GM19463 (cell line): ENCODE measurements at regions not wholly inside any gene's neighbourhood (a gene's known extent, or its start where the extent isn't known, plus 50 kb on each side); places are given as distances from the start of the nearest gene placed in this dataset.
"Not testable (repeated sequence)": the region's sequence is repeated elsewhere in the genome, so short reads cannot be mapped to it uniquely, and the experiment has no call there.

Experiments
- ATAC-seq: cut with Tn5 transposase; IDR thresholded peaks from one replicate; pipeline ENCODE4 v1.9.1; 2021; ENCODE audit warnings: mild to moderate bottlenecking, moderate library complexity; ENCODE audit not compliant: unreplicated experiment

- ATAC-seq = no peak
Measured at GRCh38 chr5:14054965-14055963, 87.9 kb upstream of the TRIO start.

DNA sequence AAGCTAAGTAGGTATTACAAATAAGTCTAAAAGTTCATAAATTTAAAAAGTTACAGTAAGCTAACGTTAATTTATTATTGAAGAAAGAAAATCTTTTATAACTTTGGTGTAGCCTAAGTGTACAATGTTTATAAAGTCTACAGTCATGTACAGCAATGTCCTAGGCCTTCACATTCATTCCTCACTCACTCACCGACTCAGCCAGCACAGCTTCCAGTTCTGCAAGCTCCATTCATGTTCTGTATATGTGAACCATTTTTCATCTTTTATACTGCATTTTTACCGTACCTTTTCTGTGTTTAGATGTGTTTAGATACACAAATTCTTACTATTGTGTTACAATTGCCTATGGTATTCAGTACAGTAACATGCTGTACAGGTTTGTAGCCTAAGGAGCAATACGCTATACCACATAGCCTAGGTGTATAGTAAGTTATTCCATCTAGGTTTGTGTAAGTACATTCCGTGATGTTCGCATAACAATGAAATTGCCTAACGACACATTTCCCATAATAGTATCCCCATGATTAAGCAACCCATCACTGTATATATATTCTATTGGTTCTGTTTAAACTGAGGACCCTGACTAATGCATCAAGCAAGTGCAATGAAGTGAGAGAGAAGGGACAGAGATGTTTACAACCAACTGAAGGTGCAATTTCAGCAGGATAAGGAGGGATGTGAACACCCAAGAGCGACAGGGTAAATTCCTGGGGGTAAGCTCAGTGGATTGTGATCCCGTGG, 88.9 kb upstream of the TRIO start:
- no peak for ATAC-seq

DNA sequence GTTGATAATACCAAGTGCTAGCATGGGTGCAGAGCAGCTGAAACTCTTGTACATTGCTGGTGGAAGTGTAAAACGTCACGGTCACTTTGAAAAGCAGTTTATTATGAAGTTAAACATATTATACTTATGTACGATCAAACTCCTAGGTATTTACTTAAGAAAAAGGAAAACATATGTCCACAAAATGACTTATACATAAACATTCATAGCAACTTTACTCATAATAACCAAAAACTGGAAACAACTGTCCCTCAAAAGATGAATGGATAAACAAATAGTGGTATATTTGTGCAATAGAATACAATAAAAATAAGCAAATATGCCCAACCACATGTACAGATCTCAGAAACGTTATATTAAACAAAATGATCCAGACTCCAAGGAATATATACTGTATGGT, 92.3 kb upstream of the TRIO start:
- ATAC-seq = no peak

- ATAC-seq = no peak
Measured at GRCh38 chr5:14048434-14048833, 94.7 kb upstream of the TRIO start.

GRCh38 chr5:14041528-14042192, 97.2 kb upstream of the DNAH5 start:
- ATAC-seq = no peak

- no peak for ATAC-seq
Measured at GRCh38 chr5:14040542-14040941, 96.1 kb upstream of the DNAH5 start.

DNA sequence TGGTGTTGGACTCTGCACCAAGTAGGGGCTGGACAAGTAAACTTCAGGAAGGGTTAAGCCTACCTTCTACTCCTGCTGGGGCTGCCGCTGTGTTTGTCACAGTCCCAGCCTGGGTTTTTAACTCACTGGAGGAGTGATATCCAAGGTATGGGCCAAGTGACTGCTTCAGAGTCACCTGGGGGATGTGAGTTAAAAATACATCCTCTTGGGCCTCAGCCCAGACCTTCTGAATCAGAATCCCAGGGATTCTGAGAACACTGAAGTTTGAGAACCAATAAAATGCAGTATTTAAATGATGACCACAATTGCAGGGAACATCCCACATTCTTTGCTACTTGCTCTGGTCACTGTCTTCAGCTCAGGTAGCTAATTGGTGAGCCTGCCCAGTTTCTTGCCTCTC, 95.1 kb upstream of the DNAH5 start:
- no peak for ATAC-seq

DNA sequence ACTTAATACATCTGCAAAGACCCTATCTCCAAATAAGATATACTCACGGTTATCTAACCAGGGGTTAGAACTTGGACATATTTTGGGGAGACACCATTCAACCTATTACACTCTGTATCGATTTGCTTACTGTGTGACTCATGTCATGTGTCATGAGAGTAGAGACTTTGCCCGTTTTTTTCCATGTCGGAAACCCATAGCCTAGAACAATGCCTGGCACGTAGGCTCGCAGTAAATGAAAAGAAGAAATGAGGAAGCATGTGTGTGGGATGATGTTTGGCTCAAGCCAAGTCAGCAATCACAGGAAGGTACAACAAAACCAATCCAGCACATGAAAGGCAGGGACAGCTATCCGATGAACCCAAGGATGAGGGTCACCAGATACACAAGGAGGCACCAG, 94.6 kb upstream of the DNAH5 start:
- no peak for ATAC-seq

DNA sequence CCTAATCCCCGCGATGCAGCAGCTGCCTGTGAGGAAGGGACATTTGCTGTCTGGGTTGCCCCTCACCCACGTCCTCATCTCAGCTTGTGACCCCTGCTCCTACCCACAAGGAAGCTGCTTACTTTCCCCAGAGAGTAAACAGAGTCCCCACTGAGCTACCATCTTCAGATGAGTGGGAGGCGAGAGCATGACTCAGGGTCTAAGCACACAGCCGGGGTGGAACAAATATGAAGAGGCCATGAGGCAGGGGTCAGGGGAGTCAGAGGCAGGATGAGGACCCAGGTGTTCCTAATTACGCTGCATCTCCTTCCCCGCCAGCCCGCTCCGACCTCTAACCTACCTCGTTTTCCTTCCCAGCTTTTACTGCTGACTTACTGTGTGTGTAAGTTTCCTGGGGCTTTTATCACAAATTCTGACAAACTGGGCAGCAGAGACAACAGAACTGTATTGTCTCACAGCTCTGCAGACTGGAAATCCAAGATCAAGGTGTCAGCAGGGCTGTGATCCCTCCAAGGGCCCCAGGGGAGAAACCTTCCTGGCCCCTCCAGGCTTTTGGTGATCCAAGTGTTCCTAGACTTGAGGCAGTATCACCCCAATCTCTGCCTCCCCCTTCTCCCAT, 94.0 kb upstream of the DNAH5 start:
- ATAC-seq = no peak

DNA sequence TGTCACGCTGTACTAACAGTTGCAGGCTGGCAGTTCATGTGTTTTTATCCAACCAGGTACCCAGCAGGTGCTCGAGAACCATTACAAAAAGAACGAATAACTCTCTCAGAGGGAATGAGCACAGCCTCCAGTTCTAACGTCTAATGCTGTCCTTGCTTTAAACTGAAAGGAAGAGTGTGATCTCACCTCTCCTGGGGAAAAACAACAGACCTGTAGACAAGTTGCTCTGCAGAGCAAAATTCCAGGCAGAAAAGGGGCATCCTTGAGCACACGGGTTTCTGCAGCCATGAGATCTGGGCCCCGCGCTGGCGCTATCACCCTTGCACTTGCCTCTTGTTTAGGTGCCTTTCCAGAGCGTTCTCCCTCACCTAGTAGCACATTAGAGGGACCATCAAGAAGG, 92.5 kb upstream of the DNAH5 start:
- ATAC-seq = no peak

DNA sequence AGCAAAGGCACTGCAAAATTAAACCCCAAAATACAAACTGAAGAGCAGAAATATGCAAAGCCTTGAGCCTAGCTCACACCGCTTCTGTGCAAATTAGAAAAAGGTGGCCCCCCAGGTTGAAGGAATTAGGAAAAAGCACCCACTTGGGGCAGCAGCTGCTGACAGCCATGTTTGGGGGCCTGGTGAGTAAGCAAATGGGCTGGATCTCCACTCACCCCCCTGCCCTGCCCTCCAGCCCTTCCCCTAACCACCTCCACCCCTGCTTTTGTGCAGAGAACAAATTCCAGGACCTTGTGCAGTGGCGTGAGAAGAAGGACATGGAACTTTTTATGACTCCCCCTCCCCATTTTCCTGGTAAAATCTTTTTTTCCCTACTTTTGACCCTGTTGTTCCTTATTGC, 92.0 kb upstream of the DNAH5 start:
- no peak for ATAC-seq

- ATAC-seq = no peak
Measured at GRCh38 chr5:14035859-14036503, 91.5 kb upstream of the DNAH5 start.

- no peak for ATAC-seq
Measured at GRCh38 chr5:14034963-14035362, 90.5 kb upstream of the DNAH5 start.

DNA sequence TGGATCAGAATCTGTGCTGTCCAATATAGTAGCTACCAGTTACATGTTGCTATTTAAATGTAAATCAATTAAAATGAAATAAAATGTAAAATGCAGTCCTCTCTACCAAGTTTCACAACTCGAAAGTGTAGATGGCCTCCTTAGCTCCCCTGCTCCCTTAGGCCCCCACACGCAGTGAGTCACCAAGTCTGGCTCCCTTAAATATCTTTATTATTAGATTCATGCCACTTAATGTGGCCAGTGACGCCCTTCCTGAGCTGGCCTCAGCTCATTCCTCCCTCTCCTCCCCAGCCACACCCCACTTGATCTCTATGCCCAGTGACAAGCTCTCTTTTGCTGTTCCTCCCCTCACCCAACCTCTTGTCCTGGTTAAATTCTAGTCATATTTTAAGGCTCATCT, 88.4 kb upstream of the DNAH5 start:
- ATAC-seq = no peak

- ATAC-seq = no peak
Measured at GRCh38 chr5:14028938-14029584, 84.6 kb upstream of the DNAH5 start.

DNA sequence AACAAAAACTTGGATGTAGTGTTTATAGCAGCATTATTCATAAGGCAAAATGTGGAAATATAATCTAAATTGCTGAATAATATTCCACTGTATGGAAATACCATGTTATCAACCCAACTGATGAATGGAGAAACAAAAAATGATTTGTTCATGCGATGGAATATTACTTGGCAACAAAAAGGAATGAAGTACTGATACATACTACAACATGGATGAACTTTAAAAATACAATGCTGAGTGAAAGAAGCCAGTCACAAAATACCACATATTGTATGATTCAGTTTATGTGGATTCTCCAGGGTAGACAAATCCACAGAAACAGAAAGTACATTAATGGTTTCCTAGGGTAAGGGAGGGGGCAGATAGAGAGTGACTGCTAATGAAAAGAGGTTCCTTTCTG, 83.7 kb upstream of the DNAH5 start:
- ATAC-seq = no peak

DNA sequence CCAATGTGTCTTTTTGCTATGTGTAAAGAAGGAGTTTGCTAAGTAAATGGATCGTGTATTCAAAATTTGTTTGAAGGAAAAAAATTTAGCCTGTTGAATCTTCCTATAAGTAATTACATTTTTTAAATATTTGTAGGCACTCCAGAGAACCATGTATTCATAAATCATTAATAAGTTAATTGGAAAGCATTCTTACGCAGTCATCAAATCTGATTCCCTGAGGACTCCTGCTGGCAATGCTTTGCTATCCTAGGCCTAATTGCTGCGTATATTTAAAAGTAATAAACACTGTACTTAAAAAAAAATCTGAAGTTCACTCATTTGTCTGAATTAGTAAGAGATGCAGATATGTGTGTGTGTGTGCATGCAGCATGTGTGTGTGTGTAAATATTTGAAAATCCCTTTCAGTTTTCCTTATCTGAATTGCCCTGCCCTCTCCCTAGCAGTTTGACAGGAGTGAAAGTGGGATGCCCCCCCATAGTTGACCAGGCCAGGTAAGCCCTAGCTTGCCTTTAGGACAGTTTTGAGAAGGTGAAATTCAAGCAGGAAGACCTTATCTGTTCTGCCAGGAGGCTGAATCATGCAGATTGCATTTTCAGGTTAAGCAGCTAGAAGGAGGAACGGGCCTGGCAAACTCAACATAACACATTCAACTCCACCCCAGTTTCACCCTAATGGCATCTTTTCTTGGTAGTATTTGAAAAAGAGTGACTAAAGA, 81.2 kb upstream of the DNAH5 start:
- no peak for ATAC-seq

DNA sequence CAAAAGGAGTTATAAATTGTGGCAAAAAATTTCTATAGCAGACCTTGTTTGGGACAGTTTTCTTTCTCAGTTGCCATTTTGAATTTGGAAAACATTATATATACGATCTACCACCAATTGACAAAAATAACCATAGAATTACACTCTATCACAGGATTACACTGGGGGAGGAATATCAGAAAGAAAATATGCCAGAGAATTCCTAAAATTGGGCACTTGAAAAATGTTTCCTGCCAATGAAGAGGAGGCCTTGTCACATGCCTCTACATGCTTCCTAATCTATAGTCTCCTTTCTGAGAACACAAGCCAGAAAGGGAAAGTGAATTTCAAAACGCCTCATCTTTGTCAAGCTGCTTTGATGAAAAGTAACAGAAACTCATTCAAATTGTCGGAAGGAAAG, 78.5 kb upstream of the DNAH5 start:
- no peak for ATAC-seq

DNA sequence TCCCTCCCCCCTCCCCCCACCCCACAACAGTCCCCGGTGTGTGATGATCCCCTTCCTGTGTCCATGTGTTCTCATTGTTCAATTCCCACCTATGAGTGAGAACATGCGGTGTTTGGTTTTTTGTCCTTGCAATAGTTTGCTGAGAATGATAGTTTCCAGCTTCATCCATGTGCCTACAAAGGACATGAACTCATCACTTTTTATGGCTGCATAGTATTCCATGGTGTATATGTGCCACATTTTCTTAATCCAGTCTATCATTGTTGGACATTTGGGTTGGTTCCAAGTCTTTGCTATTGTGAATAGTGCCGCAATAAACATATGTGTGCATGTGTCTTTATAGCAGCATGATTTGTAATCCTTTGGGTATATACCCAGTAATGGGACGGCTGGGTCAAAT, 76.5 kb upstream of the DNAH5 start:
- not testable (repeated sequence) for ATAC-seq
